HepG2 (cell line): ENCODE measurements at regions not wholly inside any gene's neighbourhood (a gene's known extent, or its start where the extent isn't known, plus 50 kb on each side); places are given as distances from the start of the nearest gene placed in this dataset.

Experiments
- DMTF1 ChIP-seq: sonication (generic); formaldehyde crosslinking; IDR thresholded peaks from 2 replicates; pipeline ENCODE4 v1.4.0; 2020; ENCODE audit warnings: mild to moderate bottlenecking, missing genetic modification reagents
- YY1 ChIP-seq: IDR thresholded peaks from 2 replicates; pipeline ENCODE4 v1.6.1; 2011; ENCODE audit warnings: low read length, low read depth, moderate library complexity, mild to moderate bottlenecking; ENCODE audit not compliant: insufficient read depth, insufficient replicate concordance
- ZNF773 ChIP-seq: sonication (generic); formaldehyde crosslinking; IDR thresholded peaks from 2 replicates; pipeline ENCODE4 v1.4.0; 2020; ENCODE audit warnings: missing genetic modification reagents, borderline replicate concordance

GRCh38 chr4:147421456-147421855, 59.4 kb upstream of the EDNRA start:
- TF ChIP-seq DMTF1 (no peak), ZNF773 (no peak), YY1 (no peak)
